Mesenchymal stem cell (in vitro differentiated cells and primary cell): ENCODE measurements at regions not wholly inside any gene's neighbourhood (a gene's known extent, or its start where the extent isn't known, plus 50 kb on each side); places are given as distances from the start of the nearest gene placed in this dataset.
"Not testable (repeated sequence)": the region's sequence is repeated elsewhere in the genome, so short reads cannot be mapped to it uniquely, and the experiment has no call there.

ENCODE experiments used
- DNase-seq: peaks from one replicate; pipeline ENCODE4 v3.0.0-alpha.2; 2013
- H2AFZ ChIP-seq: one replicate; pipeline ENCODE4 v1.6.1; 2013; ENCODE audit warnings: low read depth, mild to moderate bottlenecking, control low read depth, inconsistent platforms, low read length, moderate library complexity
- H2AK5ac ChIP-seq: 2 replicates; pipeline ENCODE4 v1.6.1; 2013; ENCODE audit warnings: low read length, moderate library complexity, mild to moderate bottlenecking, inconsistent platforms; ENCODE audit not compliant: severe bottlenecking
- H2BK120ac ChIP-seq: one replicate; pipeline ENCODE4 v1.6.1; 2013; ENCODE audit warnings: low read depth, mild to moderate bottlenecking, inconsistent platforms, low read length, moderate library complexity
- H2BK12ac ChIP-seq, 2 experiments: one replicate each; pipeline ENCODE4 v1.6.1; 2013; ENCODE audit warnings: inconsistent platforms in 2 of 2, low read length in 2 of 2, mild to moderate bottlenecking in 2 of 2, moderate library complexity in 2 of 2, control low read depth in 1 of 2
- H2BK15ac ChIP-seq: one replicate; pipeline ENCODE4 v1.6.1; 2013; ENCODE audit warnings: mild to moderate bottlenecking, low read depth, inconsistent platforms; ENCODE audit not compliant: poor library complexity, severe bottlenecking
- H2BK5ac ChIP-seq: 2 replicates; pipeline ENCODE4 v1.6.1; 2013; ENCODE audit warnings: low read depth, mild to moderate bottlenecking, low read length, control low read depth, inconsistent platforms; ENCODE audit not compliant: poor library complexity, severe bottlenecking
- H3K14ac ChIP-seq, 2 experiments: one replicate each; pipeline ENCODE4 v1.6.1; 2013; ENCODE audit warnings: inconsistent platforms in 2 of 2, low read length in 2 of 2, control low read depth in 1 of 2, mild to moderate bottlenecking in 1 of 2, moderate library complexity in 1 of 2
- H3K18ac ChIP-seq, 2 experiments: one replicate each; pipeline ENCODE4 v1.6.1; 2013; ENCODE audit warnings: inconsistent platforms in 2 of 2, low read length in 2 of 2, control low read depth in 1 of 2, low read depth in 1 of 2, mild to moderate bottlenecking in 1 of 2
- H3K23ac ChIP-seq, 2 experiments: one replicate each; pipeline ENCODE4 v1.6.1; 2013; ENCODE audit warnings: inconsistent platforms in 2 of 2, low read length in 2 of 2, mild to moderate bottlenecking in 2 of 2, moderate library complexity in 2 of 2, control low read depth in 1 of 2
- H3K27ac ChIP-seq: 2 replicates; pipeline ENCODE4 v1.5.1; 2013; ENCODE audit warnings: mild to moderate bottlenecking, moderate library complexity, low read length, control low read depth, inconsistent platforms; ENCODE audit not compliant: poor library complexity, severe bottlenecking
- H3K27me3 ChIP-seq, 2 experiments: 2 replicates each; pipeline versions ENCODE4 v1.6.1 to v1.7.0; 2013; ENCODE audit warnings: low read length in 2 of 2, mild to moderate bottlenecking in 2 of 2, moderate library complexity in 2 of 2, control low read depth in 1 of 2, inconsistent platforms in 1 of 2; ENCODE audit not compliant: control insufficient read depth in 1 of 2, insufficient read depth in 1 of 2
- H3K36me3 ChIP-seq, 2 experiments: 2 replicates each; pipeline versions ENCODE4 v1.6.1 to v1.7.0; 2013; ENCODE audit warnings: low read length in 2 of 2, control low read depth in 1 of 2, inconsistent platforms in 1 of 2, low read depth in 1 of 2, mild to moderate bottlenecking in 1 of 2; ENCODE audit not compliant: insufficient read depth in 2 of 2, control insufficient read depth in 1 of 2
- H3K4ac ChIP-seq, 2 experiments: one replicate each; pipeline ENCODE4 v1.6.1; 2013; ENCODE audit warnings: inconsistent platforms in 2 of 2, low read length in 2 of 2, mild to moderate bottlenecking in 2 of 2, moderate library complexity in 2 of 2, control low read depth in 1 of 2, low read depth in 1 of 2
- H3K4me1 ChIP-seq: 2 replicates; pipeline ENCODE4 v1.6.1; 2013; ENCODE audit warnings: low read depth, low read length, control low read depth; ENCODE audit not compliant: control insufficient read depth, insufficient read depth
- H3K4me2 ChIP-seq: 2 replicates; pipeline ENCODE4 v1.6.1; 2013; ENCODE audit warnings: low read length, mild to moderate bottlenecking, inconsistent platforms; ENCODE audit not compliant: poor library complexity, severe bottlenecking
- H3K4me3 ChIP-seq, 2 experiments: 2 replicates each; pipeline versions ENCODE4 v1.5.1 to v1.7.0; 2013; ENCODE audit warnings: low read length in 2 of 2, mild to moderate bottlenecking in 2 of 2, control low read depth in 1 of 2, low read depth in 1 of 2; ENCODE audit not compliant: insufficient read depth in 1 of 2
- H3K79me1 ChIP-seq: replicated peaks from 2 replicates; pipeline ENCODE4 v1.6.1; 2013; ENCODE audit warnings: mild to moderate bottlenecking, control low read depth, low read length, inconsistent platforms; ENCODE audit not compliant: poor library complexity, severe bottlenecking
- H3K9ac ChIP-seq: 2 replicates; pipeline ENCODE4 v1.7.0; 2013; ENCODE audit warnings: mild to moderate bottlenecking, low read length, moderate library complexity
- H3K9me3 ChIP-seq: 2 replicates; pipeline ENCODE4 v1.7.0; 2013; ENCODE audit warnings: mild to moderate bottlenecking, low read length; ENCODE audit not compliant: control insufficient read depth
- H4K8ac ChIP-seq: one replicate; pipeline ENCODE4 v1.6.1; 2013; ENCODE audit warnings: inconsistent platforms, mild to moderate bottlenecking, low read length, moderate library complexity
- H4K91ac ChIP-seq: one replicate; pipeline ENCODE4 v1.6.1; 2013; ENCODE audit warnings: mild to moderate bottlenecking, low read length, inconsistent platforms
- WGBS: methylation state at CpG from one replicate; pipeline ENCODE4 v1.1.7; 2013; ENCODE audit warnings: mixed read lengths; 5-methylcytosine and 5-hydroxymethylcytosine counted together

- Histone ChIP-seq H3K27me3 (no peaks in the 10 kb centered on the region), H3K18ac (no peak overlapping the region), H3K4me2 (no peak overlapping the region), H3K79me1 (no peaks in the 10 kb centered on the region), H2BK12ac (no peak overlapping the region), H2BK120ac (no peak overlapping the region), H3K14ac (no peak overlapping the region), H2AK5ac (no peak overlapping the region), H4K8ac (no peak overlapping the region), H3K4me1 (no peaks in the 10 kb centered on the region), H4K91ac (no peak overlapping the region), H2AFZ (no peak overlapping the region), H3K9me3 (peaks cover 5% of the 10 kb centered on the region), H2BK15ac (no peak overlapping the region), H3K27ac (no peak overlapping the region), H3K9ac (no peak overlapping the region), H3K4me3 (no peak overlapping the region), H3K4ac (no peak overlapping the region), H3K23ac (no peak overlapping the region), H3K36me3 (no peaks in the 10 kb centered on the region), H2BK5ac (no peak overlapping the region)
- WGBS, result 86% methylated on average over 4 of the region's 6 CpGs
- DNase-seq, result peak; percentile 55
These were observed 1714.1 kb downstream of the LRRC4C start for GRCh38 chr11:39745401-39745800.

- Histone ChIP-seq H2BK15ac (no peak overlapping the region), H2BK12ac (no peak overlapping the region), H2BK120ac (no peak overlapping the region), H3K9me3 (peaks cover 5% of the 10 kb centered on the region), H3K4me3 (no peak overlapping the region), H4K91ac (no peak overlapping the region), H3K4me1 (no peaks in the 10 kb centered on the region), H3K18ac (no peak overlapping the region), H3K79me1 (no peaks in the 10 kb centered on the region), H4K8ac (no peak overlapping the region), H3K36me3 (no peaks in the 10 kb centered on the region), H3K27ac (no peak overlapping the region), H2AFZ (no peak overlapping the region), H3K4me2 (no peak overlapping the region), H3K9ac (no peak overlapping the region), H3K14ac (no peak overlapping the region), H3K4ac (no peak overlapping the region), H3K27me3 (no peaks in the 10 kb centered on the region), H2BK5ac (no peak overlapping the region), H2AK5ac (no peak overlapping the region), H3K23ac (no peak overlapping the region)
- 87% methylated on average over 1 of the region's 2 CpGs for WGBS
- DNase-seq, result peak; percentile 14
These were observed 1718.4 kb downstream of the LRRC4C start for GRCh38 chr11:39741066-39741465.

GRCh38 chr11:39736351-39736750, 1723.1 kb downstream of the LRRC4C start:
- H2BK120ac ChIP-seq, H2BK15ac ChIP-seq, H3K9ac ChIP-seq, H3K4ac ChIP-seq, H2BK5ac ChIP-seq, H3K4me1 ChIP-seq, H3K9me3 ChIP-seq, H4K8ac ChIP-seq, H4K91ac ChIP-seq, H2AK5ac ChIP-seq, H2AFZ ChIP-seq, H3K23ac ChIP-seq, H3K4me2 ChIP-seq, H3K4me3 ChIP-seq, H3K14ac ChIP-seq, H3K18ac ChIP-seq, H3K27me3 ChIP-seq, H3K36me3 ChIP-seq, H3K79me1 ChIP-seq, H3K27ac ChIP-seq, H2BK12ac ChIP-seq: not testable (repeated sequence)
- WGBS, result 45% methylated on average over 7 of the region's 7 CpGs
- peak; percentile 41 for DNase-seq

- Histone ChIP-seq H3K4me2 (no peak overlapping the region), H2BK15ac (no peak overlapping the region), H3K27ac (no peak overlapping the region), H4K8ac (no peak overlapping the region), H2AFZ (no peak overlapping the region), H2BK12ac (no peak overlapping the region), H3K14ac (no peak overlapping the region), H3K9me3 (no peaks in the 10 kb centered on the region), H3K4me3 (no peak overlapping the region), H3K79me1 (no peaks in the 10 kb centered on the region), H2BK120ac (no peak overlapping the region), H3K18ac (no peak overlapping the region), H2BK5ac (no peak overlapping the region), H3K36me3 (no peaks in the 10 kb centered on the region), H4K91ac (no peak overlapping the region), H3K23ac (no peak overlapping the region), H3K4me1 (no peaks in the 10 kb centered on the region), H2AK5ac (no peak overlapping the region), H3K27me3 (no peaks in the 10 kb centered on the region), H3K9ac (no peak overlapping the region), H3K4ac (no peak overlapping the region)
- peak; percentile 9 for DNase-seq
These were observed 1727.5 kb downstream of the LRRC4C start for GRCh38 chr11:39732001-39732400.
